ENCODE measurements at regions not wholly inside any gene's neighbourhood (a gene's known extent, or its start where the extent isn't known, plus 50 kb on each side); places are given as distances from the start of the nearest gene placed in this dataset.

DNA sequence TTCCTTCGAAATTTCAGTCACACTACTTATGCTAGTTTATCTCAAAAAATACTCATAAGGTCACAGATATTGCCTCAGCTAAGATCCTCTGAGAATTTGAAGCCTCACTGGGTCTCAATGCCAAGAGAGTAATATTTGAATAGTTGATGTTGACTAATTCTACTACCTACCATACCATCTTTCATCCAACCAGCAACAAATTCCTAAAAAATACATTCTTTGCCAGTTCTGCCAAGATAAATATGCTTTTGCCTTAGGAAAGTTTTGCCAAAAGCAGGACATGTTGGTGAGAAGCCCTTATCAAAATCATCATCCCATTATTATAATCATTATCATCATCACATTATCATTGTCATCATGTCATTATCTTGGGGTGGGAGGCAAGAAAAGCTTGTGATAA is 544.6 kb upstream of the ZEB2 start:
- no peak for DNase-seq (ENCODE audit: low read depth in 3 of 3)

DNA sequence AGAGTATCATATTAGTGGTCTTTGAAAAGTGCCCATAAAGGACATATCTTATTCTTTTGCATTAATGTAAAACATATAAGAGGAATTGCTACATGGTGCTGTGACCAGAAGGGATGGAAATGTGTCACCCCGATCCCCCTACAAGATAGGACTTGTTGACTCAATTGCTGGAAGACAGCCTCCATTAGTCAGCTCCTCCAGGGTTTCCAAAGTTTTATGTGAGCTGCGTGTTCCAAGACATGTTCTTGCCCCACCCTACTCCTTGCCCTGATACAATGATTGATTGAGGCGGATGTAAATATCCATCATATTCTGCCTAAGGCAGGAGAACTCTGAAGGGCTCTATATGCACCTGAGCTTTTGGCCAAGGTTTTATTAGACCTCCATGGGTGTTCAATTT is 541.0 kb upstream of the ZEB2 start:
- no peak for DNase-seq (ENCODE audit: low read depth in 3 of 3)

DNA sequence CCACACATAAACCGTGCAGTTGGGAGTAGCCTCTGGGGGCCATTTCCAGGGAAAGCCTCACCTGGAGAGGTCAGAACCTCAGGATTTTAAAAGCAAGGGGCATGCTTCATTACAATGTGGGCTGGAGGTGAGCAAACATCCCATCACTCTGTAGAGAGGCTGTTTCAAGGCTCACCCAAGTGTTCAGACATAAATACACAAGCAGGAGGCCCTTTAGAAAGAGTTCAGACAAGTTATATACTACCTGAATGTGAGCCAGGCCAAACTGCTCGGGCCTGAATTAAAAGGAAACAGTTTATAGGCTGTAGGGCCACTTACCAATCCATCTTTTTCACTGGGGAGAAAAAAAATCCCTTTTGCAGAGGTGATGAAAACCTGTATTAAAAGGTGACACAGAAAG is 540.0 kb upstream of the ZEB2 start:
- DNase-seq (ENCODE audit: low read depth in 3 of 3): no peak

DNA sequence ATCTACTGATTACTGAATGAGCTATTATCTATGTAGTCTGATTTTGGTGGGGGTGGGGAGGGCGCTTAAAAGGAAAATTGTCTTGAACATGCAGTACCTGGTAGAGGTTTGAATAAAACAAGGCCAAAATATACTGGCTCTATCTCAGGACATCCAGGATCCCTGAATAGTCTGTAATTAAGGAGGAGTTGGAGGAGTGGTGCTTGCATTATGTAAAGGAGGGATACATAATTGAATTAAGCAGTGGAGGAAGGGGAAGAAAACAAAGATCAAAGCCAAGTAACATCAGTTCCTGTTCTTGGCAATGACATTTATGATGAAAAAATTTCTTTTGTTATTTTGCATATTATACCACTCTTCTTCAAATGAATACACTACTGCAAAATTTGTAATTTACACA is 539.4 kb upstream of the ZEB2 start:
- DNase-seq (ENCODE audit: low read depth in 3 of 3): no peak

DNA sequence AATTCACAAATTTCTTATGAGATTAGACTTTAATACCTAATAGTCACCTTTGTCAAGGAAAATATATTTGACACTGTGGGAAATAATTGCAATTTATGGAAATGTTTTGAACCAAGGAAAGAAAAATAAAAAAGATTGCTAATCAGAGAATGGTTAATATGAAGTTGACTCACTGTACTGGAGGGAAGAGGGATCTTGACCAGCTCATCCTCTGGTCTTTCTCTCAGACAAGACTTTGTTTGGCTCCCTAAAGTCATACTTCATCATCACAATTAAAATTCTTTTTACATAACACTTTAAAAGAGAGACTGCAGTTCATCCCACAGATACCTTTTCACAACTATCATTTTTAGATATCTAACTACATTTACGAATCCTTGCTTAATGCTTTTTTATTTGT is 538.5 kb upstream of the ZEB2 start:
- no peak for DNase-seq (ENCODE audit: low read depth in 3 of 3)

DNA sequence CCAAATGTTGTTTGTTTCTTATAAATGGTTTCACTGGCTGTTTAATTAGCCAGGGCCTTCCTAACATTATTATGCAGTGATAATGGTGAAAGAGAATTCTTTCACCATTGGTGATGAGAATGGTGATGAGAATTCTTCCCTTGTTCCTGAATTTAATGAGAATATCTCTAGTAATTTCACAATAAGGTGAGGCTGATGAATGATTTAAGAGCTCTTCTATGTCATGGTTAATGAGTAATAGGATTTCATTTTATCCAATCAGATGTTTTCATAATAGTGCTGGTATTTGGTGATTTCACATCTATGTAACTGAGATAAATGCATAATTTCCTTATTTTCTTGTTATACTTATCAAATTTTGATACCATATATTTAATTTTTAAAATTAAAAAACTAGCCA is 535.7 kb upstream of the ZEB2 start:
- DNase-seq (ENCODE audit: low read depth in 3 of 3): no peak

DNA sequence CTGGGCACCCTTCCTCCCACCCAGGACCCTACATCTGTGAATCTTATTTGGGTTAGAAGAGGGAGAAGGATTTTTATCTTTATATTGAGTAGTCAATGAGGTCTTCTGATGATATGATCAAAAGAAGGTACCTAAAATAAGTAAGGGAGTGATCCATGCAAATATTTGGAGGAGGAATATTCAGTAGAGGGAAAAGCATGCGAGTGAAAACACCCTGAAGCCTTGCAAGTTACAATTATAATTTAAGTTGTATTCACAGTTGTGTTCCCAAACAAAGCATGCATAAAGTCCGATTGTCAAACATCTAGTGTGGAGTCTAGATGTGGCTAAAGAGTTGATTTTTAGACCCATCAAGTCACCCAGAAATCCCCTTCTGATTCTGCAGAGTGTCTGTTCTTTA is 530.2 kb upstream of the ZEB2 start:
- DNase-seq (ENCODE audit: low read depth in 3 of 3): no peak

DNA sequence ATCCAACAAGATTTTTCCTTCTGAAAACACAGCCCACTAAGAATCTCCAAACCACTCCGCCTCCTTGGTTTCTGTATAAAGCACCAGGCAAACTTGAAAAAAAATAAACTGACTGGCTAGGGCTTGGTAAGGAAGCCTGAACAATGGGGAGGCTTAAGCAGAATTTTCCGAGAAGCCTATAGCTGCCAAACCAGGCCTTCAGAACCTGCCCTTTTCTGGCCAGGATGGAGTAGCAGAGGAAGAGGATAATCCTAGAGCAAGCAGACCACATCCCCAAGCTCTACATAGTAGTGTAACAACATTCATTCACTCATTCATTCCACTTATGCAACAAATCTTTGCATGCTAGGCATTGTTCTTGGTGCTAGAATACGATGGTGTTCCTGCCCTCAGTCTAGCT is 529.6 kb upstream of the ZEB2 start:
- DNase-seq (ENCODE audit: low read depth in 3 of 3): no peak

DNA sequence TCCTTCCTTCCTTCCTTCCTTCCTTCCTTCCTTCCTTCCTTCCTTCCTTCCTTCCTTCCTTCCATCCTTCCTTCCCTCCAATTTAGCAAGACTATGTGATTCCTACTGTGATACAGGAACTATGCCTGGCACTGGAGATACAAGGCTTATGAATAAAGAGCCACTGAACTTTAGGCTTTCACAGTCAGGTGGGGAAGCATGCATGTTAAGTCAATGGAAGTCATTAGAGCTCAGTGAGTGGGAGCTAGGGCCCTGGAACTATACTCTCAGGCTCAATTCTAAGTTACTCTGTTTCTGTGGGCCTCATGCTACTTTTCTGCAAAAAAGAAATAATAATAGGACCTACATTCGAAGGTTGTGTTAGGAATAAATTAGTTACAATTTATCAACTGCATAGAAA is 527.6 kb upstream of the ZEB2 start:
- no peak for DNase-seq (ENCODE audit: low read depth in 3 of 3)

DNA sequence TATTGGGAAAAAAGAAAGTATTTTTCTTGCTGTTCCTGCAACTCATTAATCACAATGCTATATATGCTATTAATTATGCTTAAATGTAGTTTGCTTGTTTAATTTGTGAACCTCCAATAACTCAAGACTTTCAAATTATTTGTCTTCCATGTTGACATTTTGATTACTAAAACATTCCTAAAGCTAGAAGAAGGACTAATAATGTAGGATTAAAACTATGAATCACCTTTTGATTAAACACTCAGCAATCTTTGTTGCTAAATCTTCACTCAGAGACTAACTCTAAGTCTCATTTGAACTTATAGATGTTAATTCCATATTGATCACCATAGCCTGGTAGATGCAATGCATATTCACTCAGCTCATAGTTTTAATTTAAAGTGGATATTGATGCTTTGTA is 524.6 kb upstream of the ZEB2 start:
- no peak for DNase-seq (ENCODE audit: low read depth in 3 of 3)

DNA sequence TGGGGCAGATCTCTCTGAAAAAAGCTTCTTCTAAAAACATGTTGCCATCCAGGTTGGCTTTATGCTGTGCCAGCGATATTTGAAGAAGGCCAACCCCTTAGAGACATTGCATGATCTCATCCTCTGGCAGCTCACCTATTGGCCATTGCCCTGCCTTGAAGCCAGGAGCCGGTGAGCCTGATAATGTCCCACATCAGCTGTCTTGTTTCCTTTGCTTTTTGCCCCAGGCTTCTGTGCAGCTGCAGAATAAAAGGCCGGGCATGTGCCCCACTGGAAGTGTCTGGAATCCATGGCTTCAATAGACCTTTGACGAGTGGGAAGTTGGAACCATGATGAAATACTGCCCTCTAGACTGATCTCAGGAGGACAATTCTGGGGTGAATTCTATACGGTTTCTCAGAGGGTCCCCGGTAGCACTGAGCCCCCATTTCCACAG is 523.5 kb upstream of the ZEB2 start:
- DNase-seq (ENCODE audit: low read depth in 3 of 3): no peak

DNA sequence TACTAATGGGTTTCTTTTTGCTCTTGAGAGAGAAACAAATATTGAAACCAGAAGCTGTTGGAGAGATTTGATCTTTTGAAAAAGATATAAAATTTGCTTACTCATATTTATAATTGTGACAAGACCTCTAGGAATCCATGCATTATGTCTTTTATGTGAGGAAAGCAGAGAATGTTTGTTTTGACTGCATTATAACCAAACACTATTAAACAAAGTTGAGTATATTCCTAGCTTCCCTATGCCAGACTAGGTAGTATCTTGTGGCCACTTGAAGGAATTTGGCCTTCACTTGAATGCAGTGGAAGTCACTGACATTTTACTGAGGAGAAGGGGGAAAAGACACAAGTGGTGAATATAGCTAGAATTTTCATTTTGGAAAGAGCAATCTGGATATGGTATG is 521.8 kb upstream of the ZEB2 start:
- no peak for DNase-seq (ENCODE audit: low read depth in 3 of 3)

DNA sequence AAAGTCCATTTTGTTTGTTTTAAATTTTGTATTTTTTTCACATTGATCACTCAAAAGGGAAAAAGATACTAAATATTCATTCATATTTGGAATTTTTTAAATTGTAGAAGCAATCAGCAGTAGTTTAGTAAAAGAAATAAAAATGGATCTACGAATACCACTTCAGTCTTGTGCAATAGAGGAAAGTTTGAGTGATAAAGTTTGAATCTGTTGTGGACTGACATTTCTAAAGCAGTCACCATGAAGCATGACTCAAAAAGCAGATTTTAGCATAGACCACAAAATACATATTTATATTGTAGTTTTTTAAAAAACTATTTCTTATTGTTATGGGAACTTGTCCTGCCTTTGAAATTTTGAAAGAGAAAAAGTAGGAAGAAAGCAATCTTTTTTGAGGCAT is 520.5 kb upstream of the ZEB2 start:
- no peak for DNase-seq (ENCODE audit: low read depth in 3 of 3)

DNA sequence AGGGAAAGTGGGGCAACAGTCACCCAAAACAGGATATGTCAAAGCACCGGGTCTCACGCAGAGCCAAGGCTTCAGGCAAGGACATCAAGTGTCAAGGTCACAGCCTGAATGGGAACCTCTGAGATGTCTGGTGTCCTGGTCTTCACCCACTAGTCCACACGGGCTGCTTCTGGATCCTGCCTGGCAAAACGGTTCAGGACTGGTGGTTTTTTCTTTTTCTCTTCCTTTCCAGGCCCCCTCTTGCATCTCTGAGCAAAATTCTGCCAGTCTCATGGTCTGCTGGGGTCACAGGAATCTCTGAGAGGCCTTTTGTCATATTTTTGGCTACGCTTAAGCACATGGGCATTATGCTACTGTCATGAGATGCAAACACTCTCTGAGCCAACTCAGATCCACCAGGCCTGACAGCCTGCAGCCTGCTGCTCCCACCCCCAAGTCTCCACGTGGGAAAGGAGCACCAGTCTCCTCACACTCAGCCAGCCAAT is 518.2 kb upstream of the ZEB2 start:
- no peak for DNase-seq (ENCODE audit: low read depth in 3 of 3)

DNA sequence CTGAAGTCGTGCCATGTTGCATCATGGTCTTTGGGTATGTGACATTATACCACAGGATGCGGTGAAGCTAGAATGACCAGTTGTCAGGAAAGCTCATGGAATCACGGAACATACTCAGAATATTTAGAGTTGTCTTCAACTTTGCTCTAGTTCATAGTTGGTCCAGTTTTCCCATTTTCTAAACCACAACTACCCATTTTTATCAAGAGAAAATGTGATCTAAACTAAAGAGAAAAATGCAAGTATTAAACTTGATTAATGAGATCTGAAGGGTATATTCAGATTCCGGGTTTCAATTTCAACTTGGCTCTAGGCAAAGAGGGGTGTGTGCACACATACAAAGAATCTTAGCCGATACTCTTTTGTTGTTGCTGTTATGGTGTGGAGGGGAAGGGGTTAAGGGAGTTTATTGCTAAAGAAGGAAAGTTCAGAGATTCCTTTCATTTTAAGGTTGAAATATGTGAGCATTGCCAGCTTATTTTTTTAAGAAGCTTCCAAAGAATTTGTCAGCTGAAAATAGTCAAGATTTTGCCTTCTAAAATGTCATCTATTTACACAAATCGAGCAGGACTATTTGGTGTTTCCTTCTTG is 516.6 kb upstream of the ZEB2 start:
- no peak for DNase-seq (ENCODE audit: low read depth in 3 of 3)

DNA sequence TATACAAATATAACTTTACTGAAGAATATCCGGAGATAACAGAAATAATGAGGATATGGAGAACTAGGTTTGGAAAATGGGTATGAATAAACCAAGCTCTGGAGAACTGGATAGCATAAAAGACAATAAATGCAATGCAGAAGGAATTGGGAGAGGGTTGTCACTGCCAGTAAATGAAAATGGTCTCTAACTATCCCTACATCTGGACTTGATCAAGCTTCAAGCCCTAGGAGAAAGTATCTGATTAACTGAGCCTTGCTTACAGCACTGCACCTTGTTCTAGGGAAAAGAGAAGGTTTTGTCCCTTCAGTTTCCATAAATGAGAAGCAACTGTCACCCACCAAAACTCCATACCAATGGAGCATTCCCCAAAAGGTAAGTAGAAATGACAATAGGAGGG is 514.6 kb upstream of the ZEB2 start:
- DNase-seq (ENCODE audit: low read depth in 3 of 3): no peak

DNA sequence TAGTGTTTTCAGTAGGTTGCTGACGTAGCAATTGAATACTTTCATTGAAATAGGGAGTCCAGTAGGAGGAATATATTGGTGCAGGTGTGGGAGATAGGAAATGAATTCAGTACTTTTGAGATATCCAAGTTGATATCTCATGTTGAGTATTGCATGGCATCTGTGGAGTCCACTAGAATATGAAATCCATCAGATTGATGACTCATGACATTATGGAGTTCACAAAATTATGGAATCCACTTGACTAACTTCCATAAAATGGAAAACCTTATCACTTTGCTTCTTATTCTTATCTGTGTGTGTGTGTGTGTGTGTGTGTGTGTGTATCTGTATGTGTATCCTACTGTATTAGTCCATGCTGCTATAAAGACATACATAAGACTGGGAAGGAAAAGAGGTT is 513.5 kb upstream of the ZEB2 start:
- DNase-seq (ENCODE audit: low read depth in 3 of 3): no peak

DNA sequence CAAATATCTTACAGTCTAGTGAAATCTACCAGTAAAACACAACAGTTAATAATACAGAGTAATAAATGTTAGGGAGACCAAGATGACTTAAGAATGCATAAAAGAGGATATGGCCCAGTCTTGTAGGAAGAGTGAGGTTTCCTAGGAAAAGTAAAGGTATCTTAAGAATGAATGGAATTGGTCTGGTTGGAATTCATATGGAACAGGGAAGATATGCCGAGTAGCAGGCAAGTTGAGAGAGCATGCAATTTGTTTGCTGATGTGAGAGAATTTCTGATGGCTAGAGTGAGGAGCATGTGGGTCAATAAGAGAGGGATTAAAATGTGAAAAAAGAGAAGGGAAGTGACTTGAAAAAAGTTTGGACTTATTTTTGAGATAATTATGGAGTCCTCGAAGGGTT is 512.9 kb upstream of the ZEB2 start:
- no peak for DNase-seq (ENCODE audit: low read depth in 3 of 3)

DNA sequence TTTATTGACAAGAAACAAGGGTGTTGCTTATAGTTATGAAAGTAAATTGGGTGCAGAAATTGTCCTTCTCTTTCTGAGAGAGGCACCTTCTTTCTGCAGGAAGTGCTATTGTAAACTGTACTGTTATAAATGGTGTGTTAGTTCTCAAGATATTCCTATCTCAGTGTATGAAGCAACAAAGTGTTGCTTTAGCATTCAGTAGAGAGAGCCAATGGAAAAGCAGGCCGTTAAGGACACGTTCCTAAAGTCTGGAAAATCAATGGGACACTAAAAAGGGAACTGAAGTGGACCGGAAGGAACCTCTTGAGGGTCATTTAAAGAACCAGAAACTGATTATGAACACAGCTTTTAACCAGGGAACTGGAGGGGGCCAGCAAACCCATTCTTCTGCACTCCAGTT is 510.0 kb upstream of the ZEB2 start:
- no peak for DNase-seq (ENCODE audit: low read depth in 3 of 3)

DNA sequence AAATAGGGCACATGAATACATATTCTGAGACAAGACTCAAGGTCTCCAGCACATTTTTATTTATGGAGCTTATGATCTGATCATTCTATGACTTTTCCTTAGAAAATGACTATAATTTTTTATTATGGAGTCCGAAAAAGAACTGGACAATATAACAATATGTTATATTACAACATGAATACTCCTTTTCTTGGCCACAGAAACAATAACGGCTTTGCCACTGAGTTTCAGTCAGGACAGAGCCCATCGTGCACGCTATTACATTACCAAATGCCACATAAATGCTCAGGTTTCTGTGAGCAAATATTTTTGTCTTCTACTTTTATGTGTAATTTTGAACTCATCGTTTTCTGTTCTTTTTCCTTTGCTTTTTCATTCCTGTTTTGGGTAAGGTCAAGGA is 509.2 kb upstream of the ZEB2 start:
- no peak for DNase-seq (ENCODE audit: low read depth in 3 of 3)

DNA sequence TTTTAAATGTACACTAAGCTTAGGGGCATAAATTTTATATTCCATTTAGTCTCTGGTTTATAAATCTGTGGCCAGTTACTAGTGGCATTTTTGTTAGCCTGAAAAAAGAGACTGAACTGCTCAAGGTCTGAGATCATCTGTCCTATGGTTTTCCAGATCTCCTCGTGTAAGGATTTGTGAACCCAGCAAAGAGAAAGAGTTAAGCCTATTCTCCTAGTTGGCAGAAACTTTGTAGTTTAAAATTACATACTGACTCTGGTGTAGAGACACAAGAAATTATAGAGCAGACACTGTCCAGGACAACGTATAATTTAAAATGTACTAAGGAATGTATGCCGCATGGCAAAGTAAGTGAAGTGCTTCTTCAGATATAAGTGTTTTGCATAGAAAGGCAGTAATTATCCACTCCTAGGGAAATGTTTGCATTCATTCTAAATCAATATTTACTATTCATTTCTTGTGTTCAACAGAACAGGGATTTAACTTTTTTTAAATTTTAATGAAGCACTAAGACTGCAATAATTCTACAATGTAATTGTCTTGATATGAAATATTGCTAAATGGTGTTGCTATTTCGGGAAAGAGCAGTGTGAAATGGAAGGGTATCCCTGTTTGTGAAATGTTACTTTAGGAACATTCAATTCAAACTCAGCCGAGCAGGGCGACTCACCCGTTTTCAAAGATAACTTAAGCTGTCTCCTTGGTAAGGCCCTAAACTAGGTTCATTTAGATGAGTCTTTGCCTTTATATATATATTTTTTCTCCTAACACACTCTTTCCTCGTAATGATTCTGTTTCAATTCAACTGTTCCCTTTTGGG is 508.4 kb upstream of the ZEB2 start:
- DNase-seq (ENCODE audit: low read depth in 3 of 3): no peak

DNA sequence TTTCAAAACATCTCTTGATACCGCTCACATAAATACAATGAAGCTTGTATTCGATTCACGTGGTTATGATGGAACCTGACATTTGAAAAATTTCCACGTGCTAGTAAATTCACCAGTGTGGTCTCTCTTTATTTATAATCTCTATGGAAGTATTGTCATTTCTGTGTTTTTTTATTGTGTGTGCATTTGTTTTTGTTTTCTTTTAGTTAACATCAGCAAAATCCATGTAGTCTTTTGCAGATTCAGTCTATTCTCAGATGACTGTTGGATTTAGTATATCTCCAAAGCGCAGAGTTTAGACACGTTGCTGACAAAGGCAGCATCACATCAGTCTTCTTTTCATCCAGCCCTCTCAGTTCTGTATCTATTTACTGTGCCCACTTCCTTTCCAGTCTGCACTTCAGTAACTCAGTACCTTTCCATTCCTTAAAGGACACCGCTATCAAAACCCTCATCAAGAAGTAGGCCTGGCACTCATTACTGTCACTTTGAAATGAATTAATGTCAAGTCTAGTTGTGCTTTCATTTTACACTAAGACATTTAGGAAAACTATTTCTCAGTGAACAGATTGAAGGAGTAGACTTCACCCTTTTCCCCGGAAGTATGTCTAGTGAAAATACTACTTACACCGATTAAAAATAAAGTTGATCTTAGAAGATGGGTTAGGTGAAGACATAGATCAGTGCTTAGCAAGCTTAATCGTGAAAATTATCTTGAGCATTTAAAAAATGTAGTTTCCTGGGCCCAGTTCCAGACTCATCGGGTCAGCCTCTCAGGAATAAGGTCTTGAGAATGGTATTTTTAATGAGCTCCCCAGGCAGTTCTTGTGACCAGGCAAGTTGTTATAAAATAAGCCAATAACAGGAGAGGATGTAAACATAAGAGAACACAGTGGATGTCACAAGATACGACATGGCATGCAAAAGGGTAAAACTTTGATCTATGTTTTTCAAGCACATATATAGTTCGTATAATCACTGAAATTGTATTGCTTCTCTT is 506.8 kb upstream of the ZEB2 start:
- DNase-seq (ENCODE audit: low read depth in 3 of 3): no peak
